CD8-positive, alpha-beta memory T cell (primary cell): ENCODE measurements at regions not wholly inside any gene's neighbourhood (a gene's known extent, or its start where the extent isn't known, plus 50 kb on each side); places are given as distances from the start of the nearest gene placed in this dataset.

Experiments used
- CTCF ChIA-PET: fragments of 350-600 bp; sonication (Branson Sonifier 250); formaldehyde crosslinking; loops from one replicate; lab custom pipeline; 2021; ENCODE audit warnings: antibody characterized with exemption; lab: Charles Lee
- POLR2A ChIA-PET: fragments of 350-600 bp; sonication (Branson Sonifier 250); formaldehyde crosslinking; loops from one replicate; lab custom pipeline; 2021; ENCODE audit warnings: antibody characterized with exemption; lab: Charles Lee
- DNase-seq, 5 donors: peaks; one replicate each; pipeline versions ENCODE4 v3.0.0 to v3.0.0-alpha.2; 2020 to 2022; ENCODE audit warnings: mixed read lengths in 1 of 5
- H3K27ac ChIP-seq: one replicate; pipeline ENCODE4 v1.7.0; 2013; ENCODE audit warnings: low read depth, mild to moderate bottlenecking, low read length, moderate library complexity
- H3K27me3 ChIP-seq: 2 replicates; pipeline ENCODE4 v1.7.0; 2013; ENCODE audit warnings: low read length, mild to moderate bottlenecking; ENCODE audit not compliant: insufficient read depth, poor library complexity, severe bottlenecking
- H3K36me3 ChIP-seq: 2 replicates; pipeline ENCODE4 v1.7.0; 2013; ENCODE audit warnings: mild to moderate bottlenecking, low read length, moderate library complexity; ENCODE audit not compliant: insufficient read depth
- H3K4me1 ChIP-seq: 2 replicates; pipeline ENCODE4 v1.7.0; 2013; ENCODE audit warnings: mild to moderate bottlenecking, low read length, moderate library complexity; ENCODE audit not compliant: insufficient read depth
- H3K4me3 ChIP-seq: 2 replicates; pipeline ENCODE4 v1.7.0; 2013; ENCODE audit warnings: mild to moderate bottlenecking, low read length
- H3K9me3 ChIP-seq: 2 replicates; pipeline ENCODE4 v1.7.0; 2013; ENCODE audit warnings: mild to moderate bottlenecking, low read length
- H3K27ac Mint-ChIP-seq, 8 donors: one replicate each; pipeline ENCODE4 v1.8.0; 2020 to 2021; ENCODE audit warnings: mixed read lengths in 8 of 8, mild to moderate bottlenecking in 6 of 8, inconsistent platforms in 3 of 8, moderate library complexity in 3 of 8
- H3K27me3 Mint-ChIP-seq, 2 donors: one replicate each; pipeline ENCODE4 v1.8.0; 2020 to 2021; ENCODE audit warnings: mixed read lengths in 2 of 2, mild to moderate bottlenecking in 1 of 2, moderate library complexity in 1 of 2
- H3K36me3 Mint-ChIP-seq, 3 donors: one replicate each; pipeline ENCODE4 v1.8.0; 2020 to 2021; ENCODE audit warnings: mixed read lengths in 3 of 3, inconsistent platforms in 1 of 3, mild to moderate bottlenecking in 1 of 3
- H3K4me1 Mint-ChIP-seq, 3 donors: one replicate each; pipeline ENCODE4 v1.8.0; 2020 to 2021; ENCODE audit warnings: mixed read lengths in 3 of 3, inconsistent platforms in 1 of 3, mild to moderate bottlenecking in 1 of 3
- H3K4me3 Mint-ChIP-seq, 7 donors: one replicate each; pipeline ENCODE4 v1.8.0; 2020 to 2021; ENCODE audit warnings: mixed read lengths in 7 of 7, mild to moderate bottlenecking in 6 of 7, moderate library complexity in 4 of 7, inconsistent platforms in 2 of 7
- H3K9me3 Mint-ChIP-seq, 5 donors: one replicate each; pipeline ENCODE4 v1.8.0; 2020 to 2022; ENCODE audit warnings: mixed read lengths in 5 of 5, mild to moderate bottlenecking in 3 of 5, moderate library complexity in 2 of 5, inconsistent platforms in 1 of 5

DNA sequence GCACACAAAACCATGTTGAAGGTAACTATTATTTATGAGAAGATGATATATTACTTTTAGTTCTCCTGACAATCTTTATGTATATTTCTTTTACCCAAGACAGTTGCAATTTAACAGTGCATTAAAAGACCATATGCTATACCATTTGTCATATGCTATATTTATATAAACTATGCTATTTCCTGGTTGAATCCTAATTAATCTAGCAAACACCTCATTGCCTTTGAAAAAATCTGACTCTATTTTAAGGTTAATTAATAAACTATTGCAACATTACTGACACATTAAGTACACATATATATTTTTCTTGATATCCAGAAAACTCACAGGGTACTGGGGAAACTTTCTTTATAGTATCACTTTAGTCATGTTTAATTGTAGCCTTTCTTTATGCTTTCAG lies 649.4 kb upstream of the PCDH20 start:
- peaks cover 0 to 1% of the 10 kb centered on the region in 2 donors for H3K27me3 Mint-ChIP-seq
- POLR2A ChIA-PET = no interaction called here
- H3K4me1 Mint-ChIP-seq = no peaks in the 10 kb centered on the region
- no peak overlapping the region for H3K27ac Mint-ChIP-seq
- DNase-seq = no peak
- CTCF ChIA-PET = no interaction called here
- no peaks in the 10 kb centered on the region for H3K4me1 ChIP-seq
- no peaks in the 10 kb centered on the region for H3K9me3 ChIP-seq
- no peak overlapping the region for H3K27ac ChIP-seq
- no peaks in the 10 kb centered on the region for H3K36me3 ChIP-seq
- no peak overlapping the region for H3K4me3 Mint-ChIP-seq
- H3K36me3 Mint-ChIP-seq = no peaks in the 10 kb centered on the region
- peaks cover 4 to 18% (median 15%) of the 10 kb centered on the region in 5 donors for H3K9me3 Mint-ChIP-seq
- no peak overlapping the region for H3K4me3 ChIP-seq
- no peaks in the 10 kb centered on the region for H3K27me3 ChIP-seq

DNA sequence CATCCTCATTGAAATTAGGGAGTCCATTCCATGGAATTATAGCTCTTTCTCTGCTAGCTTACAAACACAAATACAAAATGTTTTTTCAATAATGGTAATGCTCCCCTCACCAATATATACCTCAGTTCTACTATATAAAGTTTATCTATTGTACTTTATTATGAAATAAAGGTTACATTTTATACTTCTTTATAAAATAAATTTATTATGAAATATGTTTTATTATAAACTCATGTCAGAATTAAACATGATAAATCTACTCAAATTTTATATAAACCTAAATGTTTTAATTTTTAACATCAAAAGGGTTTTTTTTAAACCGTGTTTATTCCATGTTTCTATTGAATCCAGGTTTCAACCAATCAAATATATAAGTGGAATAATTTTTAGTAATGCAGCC lies 646.1 kb upstream of the PCDH20 start:
- Mint-ChIP-seq H3K36me3 (no peaks in the 10 kb centered on the region), H3K4me1 (no peaks in the 10 kb centered on the region), H3K27ac (no peak overlapping the region), H3K4me3 (no peak overlapping the region), H3K9me3 (peaks cover 1 to 15% (median 13%) of the 10 kb centered on the region in 5 donors), H3K27me3 (no peaks in the 10 kb centered on the region)
- DNase-seq = no peak
- Histone ChIP-seq H3K27ac (no peak overlapping the region), H3K4me3 (no peak overlapping the region), H3K27me3 (no peaks in the 10 kb centered on the region), H3K36me3 (no peaks in the 10 kb centered on the region), H3K9me3 (no peaks in the 10 kb centered on the region), H3K4me1 (no peaks in the 10 kb centered on the region)
- ChIA-PET CTCF (no interaction called here), POLR2A (no interaction called here)

DNA sequence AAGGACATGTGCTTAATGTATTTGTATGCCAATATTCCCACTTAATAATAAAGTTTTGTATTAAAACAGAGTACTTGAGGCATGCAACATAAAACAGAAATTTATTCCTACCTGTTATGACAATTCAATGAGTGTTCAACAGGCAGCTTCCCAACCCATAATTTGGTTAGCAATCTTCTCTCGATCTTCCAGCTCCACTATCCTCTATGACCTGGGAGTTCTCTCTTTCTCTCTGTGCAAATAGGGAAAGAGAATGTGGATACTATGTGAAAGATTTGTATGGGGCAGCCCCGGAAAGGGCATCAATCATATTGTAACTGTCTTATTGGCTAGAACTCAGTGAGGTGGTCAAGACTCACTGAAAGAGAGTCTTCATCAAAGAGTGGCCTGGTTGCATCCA lies 644.9 kb upstream of the PCDH20 start:
- H3K4me1 Mint-ChIP-seq = no peaks in the 10 kb centered on the region
- Histone ChIP-seq H3K27ac (no peak overlapping the region), H3K4me3 (no peak overlapping the region), H3K4me1 (no peaks in the 10 kb centered on the region), H3K27me3 (no peaks in the 10 kb centered on the region), H3K9me3 (no peaks in the 10 kb centered on the region), H3K36me3 (no peaks in the 10 kb centered on the region)
- no peak for DNase-seq
- no peak overlapping the region for H3K4me3 Mint-ChIP-seq
- H3K9me3 Mint-ChIP-seq = peaks cover 1 to 15% (median 13%) of the 10 kb centered on the region in 5 donors
- H3K27ac Mint-ChIP-seq = no peak overlapping the region
- ChIA-PET POLR2A (no interaction called here), CTCF (no interaction called here)
- H3K36me3 Mint-ChIP-seq = no peaks in the 10 kb centered on the region
- H3K27me3 Mint-ChIP-seq = no peaks in the 10 kb centered on the region

DNA sequence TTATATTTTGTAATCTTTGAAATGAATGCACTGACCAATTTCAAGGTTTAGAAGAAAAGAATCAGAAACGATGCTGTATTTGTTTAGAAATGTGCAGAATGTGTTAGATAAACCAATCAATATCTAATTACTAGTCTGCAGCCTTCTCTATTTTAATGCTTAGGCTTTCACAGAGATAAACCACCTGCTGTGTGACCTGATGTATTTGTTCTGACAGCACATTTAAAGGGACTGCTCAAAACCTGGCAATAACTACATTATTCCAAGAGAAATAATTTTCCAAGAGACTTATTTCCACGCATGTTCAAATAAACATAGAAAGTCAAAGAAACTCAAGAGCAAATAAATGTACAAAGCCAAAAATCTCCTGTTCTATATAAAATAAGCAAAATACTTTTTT lies 641.6 kb upstream of the PCDH20 start:
- DNase-seq = no peak
- POLR2A ChIA-PET = no interaction called here
- Histone ChIP-seq H3K4me1 (no peaks in the 10 kb centered on the region), H3K27ac (no peak overlapping the region), H3K27me3 (no peaks in the 10 kb centered on the region), H3K9me3 (no peaks in the 10 kb centered on the region), H3K4me3 (no peak overlapping the region), H3K36me3 (no peaks in the 10 kb centered on the region)
- Mint-ChIP-seq H3K9me3 (peaks cover 1 to 12% (median 3%) of the 10 kb centered on the region in 5 donors), H3K27ac (no peak overlapping the region), H3K4me3 (no peak overlapping the region), H3K27me3 (no peaks in the 10 kb centered on the region), H3K36me3 (no peaks in the 10 kb centered on the region), H3K4me1 (no peaks in the 10 kb centered on the region)
- CTCF ChIA-PET = no interaction called here

DNA sequence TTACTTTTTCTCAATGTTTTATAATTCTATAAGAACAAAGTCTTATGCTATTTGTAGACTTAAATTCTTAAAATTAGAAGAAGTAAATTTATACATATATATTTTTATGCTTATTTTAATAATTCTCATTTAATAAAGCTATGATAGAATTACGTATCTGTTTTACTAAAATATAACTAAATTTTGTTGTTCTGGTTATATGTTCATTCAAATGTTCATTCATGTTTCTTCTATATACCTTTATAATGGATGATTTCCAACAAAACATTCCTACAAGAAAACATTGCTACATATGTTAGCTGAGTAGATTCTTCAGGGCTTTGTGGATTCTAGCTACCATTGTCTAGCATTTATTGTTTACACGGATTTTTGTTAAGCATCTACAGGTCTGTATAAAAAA lies 634.3 kb upstream of the PCDH20 start:
- CTCF ChIA-PET = no interaction called here
- no peaks in the 10 kb centered on the region for H3K27me3 Mint-ChIP-seq

DNA sequence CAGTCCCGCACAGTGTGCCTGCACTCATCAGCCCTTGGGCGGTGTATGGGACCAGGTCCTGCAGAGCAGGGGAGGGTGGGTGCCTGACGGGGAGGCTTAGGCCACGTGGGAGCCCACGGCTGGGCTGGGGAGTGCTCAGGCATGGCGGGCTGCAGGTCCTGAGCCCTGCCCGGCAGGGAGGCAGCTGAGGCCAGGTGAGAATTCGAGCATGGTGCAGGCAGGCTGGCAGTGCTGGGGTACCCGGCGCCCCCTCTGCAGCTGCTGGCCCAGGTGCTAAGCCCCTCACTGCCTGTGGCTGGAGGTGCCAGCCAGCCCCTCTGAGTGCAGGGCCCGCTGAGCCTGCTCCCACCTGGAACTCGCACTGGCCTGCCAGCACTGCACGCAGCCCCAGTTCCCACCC lies 630.9 kb upstream of the PCDH20 start:
- no peak overlapping the region for H3K4me3 Mint-ChIP-seq
- Histone ChIP-seq H3K4me3 (no peak overlapping the region), H3K9me3 (no peaks in the 10 kb centered on the region), H3K4me1 (no peaks in the 10 kb centered on the region), H3K36me3 (no peaks in the 10 kb centered on the region), H3K27ac (no peak overlapping the region), H3K27me3 (no peaks in the 10 kb centered on the region)
- no peaks in the 10 kb centered on the region for H3K36me3 Mint-ChIP-seq
- POLR2A ChIA-PET = no interaction called here
- CTCF ChIA-PET = no interaction called here
- no peak overlapping the region for H3K27ac Mint-ChIP-seq
- no peaks in the 10 kb centered on the region for H3K27me3 Mint-ChIP-seq
- no peak for DNase-seq
- peaks cover 0 to 12% (median 4%) of the 10 kb centered on the region in 5 donors for H3K9me3 Mint-ChIP-seq
- H3K4me1 Mint-ChIP-seq = no peaks in the 10 kb centered on the region

More for the DNA sequence above, 634.3 kb upstream of the PCDH20 start:
- no peak overlapping the region for H3K27ac ChIP-seq
- H3K9me3 ChIP-seq = no peaks in the 10 kb centered on the region
- POLR2A ChIA-PET = no interaction called here
- Mint-ChIP-seq H3K4me3 (no peak overlapping the region), H3K36me3 (no peaks in the 10 kb centered on the region), H3K27ac (no peak overlapping the region), H3K9me3 (peaks cover 2 to 14% (median 4%) of the 10 kb centered on the region in 5 donors), H3K4me1 (no peaks in the 10 kb centered on the region)
- DNase-seq = no peak
- no peaks in the 10 kb centered on the region for H3K4me1 ChIP-seq
- H3K27me3 ChIP-seq = no peaks in the 10 kb centered on the region
- H3K36me3 ChIP-seq = no peaks in the 10 kb centered on the region
- H3K4me3 ChIP-seq = no peak overlapping the region

DNA sequence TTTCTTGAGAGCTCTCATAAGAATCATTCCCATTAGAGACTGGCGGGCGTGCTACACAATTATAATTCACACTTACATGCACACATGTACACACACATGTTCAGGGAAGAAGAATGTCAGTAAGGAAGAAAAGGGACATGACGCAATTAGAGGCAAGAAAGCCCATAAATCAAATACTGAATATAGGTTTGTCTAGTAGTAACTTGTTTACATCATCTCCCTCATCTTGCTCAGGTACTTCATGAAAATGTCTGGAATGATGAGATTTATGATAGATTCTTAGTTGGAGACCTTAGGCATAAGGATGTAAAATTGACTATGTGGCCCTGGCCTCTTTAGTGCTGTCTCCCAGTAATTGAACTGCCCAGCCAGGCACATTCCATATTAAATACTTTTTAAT lies 628.0 kb upstream of the PCDH20 start:
- H3K4me3 ChIP-seq = no peak overlapping the region
- Mint-ChIP-seq H3K4me3 (no peak overlapping the region), H3K9me3 (peaks cover 0 to 23% (median 2%) of the 10 kb centered on the region in 5 donors), H3K4me1 (no peaks in the 10 kb centered on the region), H3K27me3 (no peaks in the 10 kb centered on the region), H3K36me3 (peaks cover 0 to 2% (median 0%) of the 10 kb centered on the region in 3 donors), H3K27ac (no peak overlapping the region)
- H3K9me3 ChIP-seq = no peaks in the 10 kb centered on the region
- H3K27ac ChIP-seq = no peak overlapping the region
- ChIA-PET CTCF (no interaction called here), POLR2A (no interaction called here)
- no peaks in the 10 kb centered on the region for H3K36me3 ChIP-seq
- DNase-seq = no peak
- H3K27me3 ChIP-seq = no peaks in the 10 kb centered on the region
- H3K4me1 ChIP-seq = no peaks in the 10 kb centered on the region

DNA sequence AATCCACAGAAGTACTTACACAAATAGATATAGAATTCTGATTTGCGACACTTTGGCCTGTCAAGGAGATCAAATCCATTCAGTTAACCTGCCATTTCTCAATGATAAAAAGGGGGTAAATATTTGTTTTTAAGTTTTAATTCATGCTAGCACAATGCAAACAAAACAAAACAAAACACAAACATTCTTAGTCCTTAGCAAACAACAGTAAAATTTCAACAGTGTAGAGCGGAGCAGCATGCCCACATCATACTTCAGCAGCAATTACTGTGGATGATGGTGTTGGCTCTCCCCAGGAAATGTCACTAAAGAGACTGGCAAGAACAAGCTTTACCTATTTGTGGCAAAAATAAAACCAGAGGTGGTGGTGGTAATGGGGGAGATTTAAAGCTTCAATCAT lies 625.2 kb upstream of the PCDH20 start:
- Mint-ChIP-seq H3K4me3 (no peak overlapping the region), H3K36me3 (peaks cover 0 to 2% (median 0%) of the 10 kb centered on the region in 3 donors), H3K27me3 (no peaks in the 10 kb centered on the region), H3K9me3 (peaks cover 0 to 22% (median 2%) of the 10 kb centered on the region in 5 donors), H3K27ac (no peak overlapping the region), H3K4me1 (no peaks in the 10 kb centered on the region)
- H3K27me3 ChIP-seq = no peaks in the 10 kb centered on the region
- H3K4me3 ChIP-seq = no peak overlapping the region
- H3K27ac ChIP-seq = no peak overlapping the region
- no peaks in the 10 kb centered on the region for H3K9me3 ChIP-seq
- CTCF ChIA-PET = no interaction called here
- H3K36me3 ChIP-seq = no peaks in the 10 kb centered on the region
- POLR2A ChIA-PET = no interaction called here
- DNase-seq = no peak
- no peaks in the 10 kb centered on the region for H3K4me1 ChIP-seq

DNA sequence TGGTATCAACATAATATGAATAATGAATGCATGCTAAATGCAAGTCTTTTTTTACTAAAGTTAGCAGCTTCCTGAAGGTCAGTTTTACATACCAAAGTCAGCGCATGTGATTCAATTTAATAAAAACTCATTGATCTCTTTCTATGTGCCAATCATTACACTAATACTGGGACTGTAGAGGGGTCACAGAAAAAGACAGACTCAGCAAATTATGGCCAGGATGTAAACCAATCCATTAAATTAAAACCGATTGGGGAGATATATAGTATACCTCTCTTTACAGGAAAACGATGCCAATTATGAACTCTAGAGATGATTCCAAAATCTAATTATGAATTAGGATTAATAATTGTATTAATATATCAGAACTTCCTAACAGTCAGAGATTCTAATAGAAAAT lies 624.4 kb upstream of the PCDH20 start:
- H3K4me1 Mint-ChIP-seq = no peaks in the 10 kb centered on the region
- CTCF ChIA-PET = no interaction called here

More for the DNA sequence above, 624.4 kb upstream of the PCDH20 start:
- POLR2A ChIA-PET = no interaction called here
- Mint-ChIP-seq H3K27me3 (no peaks in the 10 kb centered on the region), H3K27ac (no peak overlapping the region), H3K36me3 (peaks cover 0 to 2% (median 0%) of the 10 kb centered on the region in 3 donors), H3K9me3 (peaks cover 0 to 20% (median 2%) of the 10 kb centered on the region in 5 donors), H3K4me3 (no peak overlapping the region)
- H3K27ac ChIP-seq = no peak overlapping the region
- no peak overlapping the region for H3K4me3 ChIP-seq
- no peaks in the 10 kb centered on the region for H3K9me3 ChIP-seq
- no peaks in the 10 kb centered on the region for H3K36me3 ChIP-seq
- no peak for DNase-seq
- no peaks in the 10 kb centered on the region for H3K27me3 ChIP-seq
- H3K4me1 ChIP-seq = no peaks in the 10 kb centered on the region
